ENCODE measurements at regions not wholly inside any gene's neighbourhood (a gene's known extent, or its start where the extent isn't known, plus 50 kb on each side); places are given as distances from the start of the nearest gene placed in this dataset.

GRCh38 chr18:70645971-70646370, 357.1 kb downstream of the SOCS6 start:
- TF ChIP-seq, protein P1, sequence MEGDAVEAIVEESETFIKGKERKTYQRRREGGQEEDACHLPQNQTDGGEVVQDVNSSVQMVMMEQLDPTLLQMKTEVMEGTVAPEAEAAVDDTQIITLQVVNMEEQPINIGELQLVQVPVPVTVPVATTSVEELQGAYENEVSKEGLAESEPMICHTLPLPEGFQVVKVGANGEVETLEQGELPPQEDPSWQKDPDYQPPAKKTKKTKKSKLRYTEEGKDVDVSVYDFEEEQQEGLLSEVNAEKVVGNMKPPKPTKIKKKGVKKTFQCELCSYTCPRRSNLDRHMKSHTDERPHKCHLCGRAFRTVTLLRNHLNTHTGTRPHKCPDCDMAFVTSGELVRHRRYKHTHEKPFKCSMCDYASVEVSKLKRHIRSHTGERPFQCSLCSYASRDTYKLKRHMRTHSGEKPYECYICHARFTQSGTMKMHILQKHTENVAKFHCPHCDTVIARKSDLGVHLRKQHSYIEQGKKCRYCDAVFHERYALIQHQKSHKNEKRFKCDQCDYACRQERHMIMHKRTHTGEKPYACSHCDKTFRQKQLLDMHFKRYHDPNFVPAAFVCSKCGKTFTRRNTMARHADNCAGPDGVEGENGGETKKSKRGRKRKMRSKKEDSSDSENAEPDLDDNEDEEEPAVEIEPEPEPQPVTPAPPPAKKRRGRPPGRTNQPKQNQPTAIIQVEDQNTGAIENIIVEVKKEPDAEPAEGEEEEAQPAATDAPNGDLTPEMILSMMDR (IDR thresholded peaks at IDR 0.05): no peak
- TF ChIP-seq EHMT2 (IDR thresholded peaks at IDR 0.05; ENCODE audit: low read depth) (no peak), RNF2 (IDR thresholded peaks at IDR 0.05; ENCODE audit: borderline replicate concordance, low read depth) (no peak), JUN (IDR thresholded peaks at IDR 0.05) (no peak), POLR2AphosphoS2 (conservative IDR thresholded peaks at IDR 0.05; ENCODE audit: low read length) (no peak), POLR2A (IDR thresholded peaks at IDR 0.05; ENCODE audit: low read length) (no peak), MAX (IDR thresholded peaks at IDR 0.05) (no peak), RFX5 (IDR thresholded peaks at IDR 0.05) (no peak), KDM1A (IDR thresholded peaks at IDR 0.05; ENCODE audit: low read depth) (no peak), MYC (IDR thresholded peaks at IDR 0.05; ENCODE audit: borderline replicate concordance, low read length) (no peak), RCOR1 (IDR thresholded peaks at IDR 0.05; ENCODE audit: low read depth, low read length) (no peak), CHD4 (IDR thresholded peaks at IDR 0.05; ENCODE audit: borderline replicate concordance) (no peak), ZC3H11A (IDR thresholded peaks at IDR 0.05) (no peak)
- TF ChIP-seq, protein P2, sequence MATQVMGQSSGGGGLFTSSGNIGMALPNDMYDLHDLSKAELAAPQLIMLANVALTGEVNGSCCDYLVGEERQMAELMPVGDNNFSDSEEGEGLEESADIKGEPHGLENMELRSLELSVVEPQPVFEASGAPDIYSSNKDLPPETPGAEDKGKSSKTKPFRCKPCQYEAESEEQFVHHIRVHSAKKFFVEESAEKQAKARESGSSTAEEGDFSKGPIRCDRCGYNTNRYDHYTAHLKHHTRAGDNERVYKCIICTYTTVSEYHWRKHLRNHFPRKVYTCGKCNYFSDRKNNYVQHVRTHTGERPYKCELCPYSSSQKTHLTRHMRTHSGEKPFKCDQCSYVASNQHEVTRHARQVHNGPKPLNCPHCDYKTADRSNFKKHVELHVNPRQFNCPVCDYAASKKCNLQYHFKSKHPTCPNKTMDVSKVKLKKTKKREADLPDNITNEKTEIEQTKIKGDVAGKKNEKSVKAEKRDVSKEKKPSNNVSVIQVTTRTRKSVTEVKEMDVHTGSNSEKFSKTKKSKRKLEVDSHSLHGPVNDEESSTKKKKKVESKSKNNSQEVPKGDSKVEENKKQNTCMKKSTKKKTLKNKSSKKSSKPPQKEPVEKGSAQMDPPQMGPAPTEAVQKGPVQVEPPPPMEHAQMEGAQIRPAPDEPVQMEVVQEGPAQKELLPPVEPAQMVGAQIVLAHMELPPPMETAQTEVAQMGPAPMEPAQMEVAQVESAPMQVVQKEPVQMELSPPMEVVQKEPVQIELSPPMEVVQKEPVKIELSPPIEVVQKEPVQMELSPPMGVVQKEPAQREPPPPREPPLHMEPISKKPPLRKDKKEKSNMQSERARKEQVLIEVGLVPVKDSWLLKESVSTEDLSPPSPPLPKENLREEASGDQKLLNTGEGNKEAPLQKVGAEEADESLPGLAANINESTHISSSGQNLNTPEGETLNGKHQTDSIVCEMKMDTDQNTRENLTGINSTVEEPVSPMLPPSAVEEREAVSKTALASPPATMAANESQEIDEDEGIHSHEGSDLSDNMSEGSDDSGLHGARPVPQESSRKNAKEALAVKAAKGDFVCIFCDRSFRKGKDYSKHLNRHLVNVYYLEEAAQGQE (IDR thresholded peaks at IDR 0.05): no peak
